ENCODE measurements at regions not wholly inside any gene's neighbourhood (a gene's known extent, or its start where the extent isn't known, plus 50 kb on each side); places are given as distances from the start of the nearest gene placed in this dataset.
"Not testable (repeated sequence)": the region's sequence is repeated elsewhere in the genome, so short reads cannot be mapped to it uniquely, and the experiment has no call there.

- no peak for DNase-seq
These were observed 343.9 kb upstream of the SGO1 start for GRCh38 chr3:20529911-20530310.

- DNase-seq: no peak
These were observed 342.3 kb upstream of the SGO1 start for GRCh38 chr3:20528180-20528770.

GRCh38 chr3:20527368-20527767 is 341.4 kb upstream of the SGO1 start:
- DNase-seq: no peak

GRCh38 chr3:20524328-20524727 is 338.3 kb upstream of the SGO1 start:
- no peak for DNase-seq

GRCh38 chr3:20523293-20523692 is 337.3 kb upstream of the SGO1 start:
- no peak for DNase-seq

GRCh38 chr3:20517316-20517715 is 331.3 kb upstream of the SGO1 start:
- not testable (repeated sequence) for DNase-seq

GRCh38 chr3:20516311-20516710 is 330.3 kb upstream of the SGO1 start:
- DNase-seq: no peak

GRCh38 chr3:20515834-20516233 is 329.8 kb upstream of the SGO1 start:
- no peak for DNase-seq

GRCh38 chr3:20511863-20512505 is 326.0 kb upstream of the SGO1 start:
- no peak for DNase-seq

GRCh38 chr3:20510396-20510795 is 324.4 kb upstream of the SGO1 start:
- no peak for DNase-seq

GRCh38 chr3:20503394-20504082 is 317.5 kb upstream of the SGO1 start:
- DNase-seq: no peak

- no peak for DNase-seq
These were observed 305.0 kb upstream of the SGO1 start for GRCh38 chr3:20490996-20491395.

- no peak for DNase-seq
These were observed 302.1 kb upstream of the SGO1 start for GRCh38 chr3:20488151-20488550.

- no peak for DNase-seq
These were observed 298.1 kb upstream of the SGO1 start for GRCh38 chr3:20484126-20484525.

GRCh38 chr3:20482350-20482749 is 296.3 kb upstream of the SGO1 start:
- no peak for DNase-seq

- no peak for DNase-seq
These were observed 294.9 kb upstream of the SGO1 start for GRCh38 chr3:20480786-20481365.

GRCh38 chr3:20478436-20478835 is 292.4 kb upstream of the SGO1 start:
- DNase-seq: no peak

GRCh38 chr3:20464237-20464636 is 278.2 kb upstream of the SGO1 start:
- not testable (repeated sequence) for DNase-seq

GRCh38 chr3:20462723-20463122 is 276.7 kb upstream of the SGO1 start:
- DNase-seq: no peak

GRCh38 chr3:20462226-20462625 is 276.2 kb upstream of the SGO1 start:
- no peak for DNase-seq

- no peak for DNase-seq
These were observed 273.1 kb upstream of the SGO1 start for GRCh38 chr3:20458994-20459716.

GRCh38 chr3:20456511-20456910 is 270.5 kb upstream of the SGO1 start:
- no peak for DNase-seq

GRCh38 chr3:20451170-20451569 is 265.2 kb upstream of the SGO1 start:
- no peak for DNase-seq
